GM23338 (cell line): ENCODE measurements at regions not wholly inside any gene's neighbourhood (a gene's known extent, or its start where the extent isn't known, plus 50 kb on each side); places are given as distances from the start of the nearest gene placed in this dataset.

Experiments used
- ATAC-seq: fragments of 200-7000 bp; cut with Tn5 transposase; 3 replicates; pipeline ENCODE4 v1.9.1; 2020
- DNase-seq: peaks from one replicate; pipeline ENCODE4 v3.0.0-alpha.2; 2015; ENCODE audit warnings: low spot score
- H2AFZ ChIP-seq: fragments of 200-600 bp; sonication (generic); 2 replicates; pipeline ENCODE4 v1.8.0; 2016; ENCODE audit warnings: antibody characterized with exemption, mild to moderate bottlenecking, moderate library complexity
- H3F3A ChIP-seq: fragments of 200-600 bp; sonication (generic); replicated peaks from 2 replicates; pipeline ENCODE4 v1.8.0; 2017; ENCODE audit warnings: antibody characterized with exemption, mixed run types, low read depth
- H3K27ac ChIP-seq: fragments of 200-600 bp; sonication (generic); 2 replicates; pipeline ENCODE4 v1.6.1; 2016; ENCODE audit warnings: low read depth
- H3K27me3 ChIP-seq: fragments of 200-600 bp; sonication (generic); 2 replicates; pipeline ENCODE4 v1.8.0; 2016; ENCODE audit warnings: mild to moderate bottlenecking, mixed run types, moderate library complexity; ENCODE audit not compliant: insufficient read depth
- H3K36me3 ChIP-seq: fragments of 200-600 bp; sonication (generic); 2 replicates; pipeline ENCODE4 v1.8.0; 2016; ENCODE audit warnings: mild to moderate bottlenecking; ENCODE audit not compliant: insufficient read depth
- H3K4me1 ChIP-seq: fragments of 200-600 bp; sonication (generic); 2 replicates; pipeline ENCODE4 v1.8.0; 2016; ENCODE audit warnings: mild to moderate bottlenecking, moderate library complexity; ENCODE audit not compliant: insufficient read depth
- H3K4me2 ChIP-seq: fragments of 200-600 bp; sonication (generic); 2 replicates; pipeline ENCODE4 v1.7.1; 2017; ENCODE audit warnings: mixed run types
- H3K4me3 ChIP-seq: fragments of 200-600 bp; sonication (generic); 2 replicates; pipeline ENCODE4 v1.6.1; 2016; ENCODE audit warnings: mixed run types
- H3K79me2 ChIP-seq: fragments of 200-600 bp; sonication (generic); replicated peaks from 2 replicates; pipeline ENCODE4 v1.8.0; 2017; ENCODE audit warnings: mild to moderate bottlenecking; ENCODE audit not compliant: insufficient read depth
- H3K9me2 ChIP-seq: fragments of 200-600 bp; sonication (generic); 2 replicates; pipeline ENCODE4 v1.8.0; 2017; ENCODE audit not compliant: insufficient read depth
- H4K20me1 ChIP-seq: fragments of 200-600 bp; sonication (generic); replicated peaks from 2 replicates; pipeline ENCODE4 v1.8.0; 2017; ENCODE audit warnings: mild to moderate bottlenecking; ENCODE audit not compliant: insufficient read depth
- H3K27ac Mint-ChIP-seq: 2 replicates; pipeline ENCODE4 v1.8.0; 2020; ENCODE audit warnings: inconsistent platforms, mild to moderate bottlenecking, moderate library complexity, mixed read lengths
- H3K27me3 Mint-ChIP-seq: 3 replicates; pipeline ENCODE4 v1.8.0; 2022; ENCODE audit warnings: low read depth, mild to moderate bottlenecking, moderate library complexity, mixed read lengths, inconsistent platforms; ENCODE audit not compliant: insufficient read depth, poor library complexity
- H3K36me3 Mint-ChIP-seq: 3 replicates; pipeline ENCODE4 v1.8.0; 2021; ENCODE audit warnings: low read depth, mild to moderate bottlenecking, inconsistent platforms, moderate library complexity, mixed read lengths
- H3K4me1 Mint-ChIP-seq: 3 replicates; pipeline ENCODE4 v1.8.0; 2020; ENCODE audit warnings: mild to moderate bottlenecking, inconsistent platforms, mixed read lengths
- H3K4me3 Mint-ChIP-seq: 3 replicates; pipeline ENCODE4 v1.8.0; 2021; ENCODE audit warnings: moderate library complexity, mild to moderate bottlenecking, inconsistent platforms, mixed read lengths
- H3K9me3 Mint-ChIP-seq: 3 replicates; pipeline ENCODE4 v1.8.0; 2020; ENCODE audit warnings: moderate library complexity, mild to moderate bottlenecking, inconsistent platforms, mixed read lengths
- CREB1 ChIP-seq: fragments of 250-450 bp; sonication (Bioruptor Pico); IDR thresholded peaks from 2 replicates; pipeline ENCODE4 v1.5.0; 2020; ENCODE audit warnings: low read depth, mild to moderate bottlenecking, moderate library complexity
- EZH2 ChIP-seq: fragments of 200-600 bp; sonication (generic); IDR thresholded peaks from one replicate; pipeline ENCODE4 v1.8.0; 2017; ENCODE audit warnings: antibody characterized with exemption, mild to moderate bottlenecking, low read depth; ENCODE audit not compliant: unreplicated experiment
- JUNB ChIP-seq: IDR thresholded peaks from one replicate; pipeline ENCODE4 v1.6.1; 2016; ENCODE audit warnings: antibody characterized with exemption; ENCODE audit not compliant: unreplicated experiment
- NANOG ChIP-seq: IDR thresholded peaks from 2 replicates; pipeline ENCODE4 v1.6.1; 2016; ENCODE audit warnings: antibody characterized with exemption, borderline replicate concordance
- POLR2AphosphoS5 ChIP-seq: IDR thresholded peaks from 2 replicates; pipeline ENCODE4 v1.6.1; 2016; ENCODE audit warnings: antibody characterized with exemption, low read depth
- STAT1 ChIP-seq: IDR thresholded peaks from one replicate; pipeline ENCODE4 v1.6.1; 2016; ENCODE audit warnings: antibody characterized with exemption; ENCODE audit not compliant: unreplicated experiment
- ZNF114 ChIP-seq: fragments of 250-450 bp; sonication (Bioruptor Pico); IDR thresholded peaks from 2 replicates; pipeline ENCODE4 v1.5.0; 2020; ENCODE audit warnings: mild to moderate bottlenecking, moderate library complexity
- ZNF331 ChIP-seq: fragments of 250-450 bp; sonication (Bioruptor Pico); IDR thresholded peaks from 2 replicates; pipeline ENCODE4 v1.5.0; 2020; ENCODE audit warnings: low read depth, mild to moderate bottlenecking, moderate library complexity
- TF ChIP-seq, protein P1 (sequence below), 2 experiments: fragments of 200-600 bp in 1 of 2; sonication (generic) in 1 of 2; conservative IDR thresholded peaks; 2 replicates each; pipeline versions ENCODE4 v1.5.1 to v1.6.1; 2016 to 2017; ENCODE audit warnings: antibody characterized with exemption in 2 of 2, low read depth in 2 of 2, mild to moderate bottlenecking in 2 of 2, moderate library complexity in 1 of 2
- TF ChIP-seq, protein P2 (sequence below): IDR thresholded peaks from one replicate; pipeline ENCODE4 v1.6.1; 2018; ENCODE audit warnings: antibody characterized with exemption; ENCODE audit not compliant: unreplicated experiment
- TF ChIP-seq, protein P3 (sequence below): fragments of 250-450 bp; sonication (Bioruptor Pico); IDR thresholded peaks from 2 replicates; pipeline ENCODE4 v1.5.0; 2020; ENCODE audit warnings: mild to moderate bottlenecking, moderate library complexity

DNA sequence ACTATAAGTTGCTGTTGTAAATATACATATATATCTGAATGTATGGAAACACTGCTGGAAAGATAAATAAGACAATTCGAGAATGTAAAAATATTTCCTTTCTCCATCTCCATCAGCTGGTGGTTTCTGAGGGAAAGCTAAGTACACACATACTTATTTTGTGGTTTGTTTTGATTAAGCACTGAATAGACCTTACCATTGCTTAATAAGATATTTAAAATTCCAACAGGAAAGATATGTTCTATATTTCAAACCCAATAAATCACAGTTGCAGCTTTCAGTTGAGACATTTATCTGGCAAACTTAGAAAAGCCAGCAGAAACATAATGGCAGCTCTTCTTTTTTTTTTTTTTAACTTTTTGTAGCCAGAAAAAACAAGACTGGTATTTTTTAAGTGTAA is 160.4 kb downstream of the VGLL3 start:
- Histone ChIP-seq H3K27me3 (no peaks in the 10 kb centered on the region), H3K79me2 (no peaks in the 10 kb centered on the region), H3K9me2 (no peaks in the 10 kb centered on the region), H3K27ac (no peak overlapping the region), H2AFZ (no peak overlapping the region), H3K36me3 (no peaks in the 10 kb centered on the region), H3K4me2 (no peak overlapping the region), H3F3A (no peaks in the 10 kb centered on the region), H3K4me3 (no peak overlapping the region), H3K4me1 (no peaks in the 10 kb centered on the region), H4K20me1 (no peaks in the 10 kb centered on the region)
- no peak overlapping the region for H3K4me3 Mint-ChIP-seq
- H3K36me3 Mint-ChIP-seq, result peaks cover 4% of the 10 kb centered on the region; the same call in 1 of the 3 replicates
- no peak for TF ChIP-seq POLR2AphosphoS5
- TF ChIP-seq EZH2, result no peak
- TF ChIP-seq ZNF114 (CRISPR knock-in tag), result no peak
- TF ChIP-seq JUNB, result no peak
- TF ChIP-seq STAT1, result no peak
- TF ChIP-seq ZNF331 (CRISPR knock-in tag), result no peak
- TF ChIP-seq NANOG, result no peak
- TF ChIP-seq CREB1 (CRISPR knock-in tag), result no peak
- H3K9me3 Mint-ChIP-seq, result no peaks in the 10 kb centered on the region
- peaks cover 12% of the 10 kb centered on the region for H3K4me1 Mint-ChIP-seq
- DNase-seq (no peak), ATAC-seq (no peak)
- no peaks in the 10 kb centered on the region for H3K27me3 Mint-ChIP-seq
- H3K27ac Mint-ChIP-seq, result no peak overlapping the region

DNA sequence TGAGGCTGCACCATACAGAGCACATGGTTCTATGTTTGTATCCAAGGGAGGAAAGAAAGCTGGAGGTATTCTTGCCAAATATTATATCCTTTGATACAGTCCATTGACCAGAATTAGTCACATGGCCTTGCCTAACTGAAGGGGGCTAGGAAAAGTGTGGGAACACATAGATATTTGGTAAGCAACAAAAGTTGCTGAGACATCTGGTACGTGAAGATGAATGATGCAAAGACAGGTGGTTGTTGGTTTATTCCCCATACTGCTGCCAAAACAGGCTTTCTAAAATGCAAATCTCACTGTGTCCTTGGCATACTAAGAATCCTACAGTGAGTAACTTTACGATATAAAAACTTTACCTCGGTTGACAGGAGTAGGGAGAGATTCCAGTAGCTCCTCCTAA is 162.2 kb downstream of the VGLL3 start:
- Mint-ChIP-seq H3K4me3 (no peak overlapping the region), H3K36me3 (peaks cover 4% of the 10 kb centered on the region; the same call in 1 of the 3 replicates), H3K4me1 (peaks cover 12% of the 10 kb centered on the region), H3K9me3 (no peaks in the 10 kb centered on the region), H3K27me3 (no peaks in the 10 kb centered on the region), H3K27ac (no peak overlapping the region)
- Histone ChIP-seq H3K27ac (no peak overlapping the region), H3K36me3 (no peaks in the 10 kb centered on the region), H3F3A (no peaks in the 10 kb centered on the region), H3K4me3 (no peak overlapping the region), H3K27me3 (no peaks in the 10 kb centered on the region), H3K4me1 (no peaks in the 10 kb centered on the region), H2AFZ (peak overlapping the region; percentile 90; the same call in 1 of the 2 replicates), H3K9me2 (no peaks in the 10 kb centered on the region), H4K20me1 (no peaks in the 10 kb centered on the region), H3K79me2 (no peaks in the 10 kb centered on the region), H3K4me2 (no peak overlapping the region)
- no peak for DNase-seq
- no peak for ATAC-seq
- TF ChIP-seq, protein P1, sequence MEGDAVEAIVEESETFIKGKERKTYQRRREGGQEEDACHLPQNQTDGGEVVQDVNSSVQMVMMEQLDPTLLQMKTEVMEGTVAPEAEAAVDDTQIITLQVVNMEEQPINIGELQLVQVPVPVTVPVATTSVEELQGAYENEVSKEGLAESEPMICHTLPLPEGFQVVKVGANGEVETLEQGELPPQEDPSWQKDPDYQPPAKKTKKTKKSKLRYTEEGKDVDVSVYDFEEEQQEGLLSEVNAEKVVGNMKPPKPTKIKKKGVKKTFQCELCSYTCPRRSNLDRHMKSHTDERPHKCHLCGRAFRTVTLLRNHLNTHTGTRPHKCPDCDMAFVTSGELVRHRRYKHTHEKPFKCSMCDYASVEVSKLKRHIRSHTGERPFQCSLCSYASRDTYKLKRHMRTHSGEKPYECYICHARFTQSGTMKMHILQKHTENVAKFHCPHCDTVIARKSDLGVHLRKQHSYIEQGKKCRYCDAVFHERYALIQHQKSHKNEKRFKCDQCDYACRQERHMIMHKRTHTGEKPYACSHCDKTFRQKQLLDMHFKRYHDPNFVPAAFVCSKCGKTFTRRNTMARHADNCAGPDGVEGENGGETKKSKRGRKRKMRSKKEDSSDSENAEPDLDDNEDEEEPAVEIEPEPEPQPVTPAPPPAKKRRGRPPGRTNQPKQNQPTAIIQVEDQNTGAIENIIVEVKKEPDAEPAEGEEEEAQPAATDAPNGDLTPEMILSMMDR (conservative IDR thresholded peaks at IDR 0.05; ENCODE audit: low read depth in 2 of 2), result no peak
- TF ChIP-seq JUNB (no peak), CREB1 (CRISPR knock-in tag) (no peak), STAT1 (no peak), EZH2 (no peak), NANOG (no peak)
- TF ChIP-seq, protein P2, sequence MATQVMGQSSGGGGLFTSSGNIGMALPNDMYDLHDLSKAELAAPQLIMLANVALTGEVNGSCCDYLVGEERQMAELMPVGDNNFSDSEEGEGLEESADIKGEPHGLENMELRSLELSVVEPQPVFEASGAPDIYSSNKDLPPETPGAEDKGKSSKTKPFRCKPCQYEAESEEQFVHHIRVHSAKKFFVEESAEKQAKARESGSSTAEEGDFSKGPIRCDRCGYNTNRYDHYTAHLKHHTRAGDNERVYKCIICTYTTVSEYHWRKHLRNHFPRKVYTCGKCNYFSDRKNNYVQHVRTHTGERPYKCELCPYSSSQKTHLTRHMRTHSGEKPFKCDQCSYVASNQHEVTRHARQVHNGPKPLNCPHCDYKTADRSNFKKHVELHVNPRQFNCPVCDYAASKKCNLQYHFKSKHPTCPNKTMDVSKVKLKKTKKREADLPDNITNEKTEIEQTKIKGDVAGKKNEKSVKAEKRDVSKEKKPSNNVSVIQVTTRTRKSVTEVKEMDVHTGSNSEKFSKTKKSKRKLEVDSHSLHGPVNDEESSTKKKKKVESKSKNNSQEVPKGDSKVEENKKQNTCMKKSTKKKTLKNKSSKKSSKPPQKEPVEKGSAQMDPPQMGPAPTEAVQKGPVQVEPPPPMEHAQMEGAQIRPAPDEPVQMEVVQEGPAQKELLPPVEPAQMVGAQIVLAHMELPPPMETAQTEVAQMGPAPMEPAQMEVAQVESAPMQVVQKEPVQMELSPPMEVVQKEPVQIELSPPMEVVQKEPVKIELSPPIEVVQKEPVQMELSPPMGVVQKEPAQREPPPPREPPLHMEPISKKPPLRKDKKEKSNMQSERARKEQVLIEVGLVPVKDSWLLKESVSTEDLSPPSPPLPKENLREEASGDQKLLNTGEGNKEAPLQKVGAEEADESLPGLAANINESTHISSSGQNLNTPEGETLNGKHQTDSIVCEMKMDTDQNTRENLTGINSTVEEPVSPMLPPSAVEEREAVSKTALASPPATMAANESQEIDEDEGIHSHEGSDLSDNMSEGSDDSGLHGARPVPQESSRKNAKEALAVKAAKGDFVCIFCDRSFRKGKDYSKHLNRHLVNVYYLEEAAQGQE, result no peak
- TF ChIP-seq, protein P3, sequence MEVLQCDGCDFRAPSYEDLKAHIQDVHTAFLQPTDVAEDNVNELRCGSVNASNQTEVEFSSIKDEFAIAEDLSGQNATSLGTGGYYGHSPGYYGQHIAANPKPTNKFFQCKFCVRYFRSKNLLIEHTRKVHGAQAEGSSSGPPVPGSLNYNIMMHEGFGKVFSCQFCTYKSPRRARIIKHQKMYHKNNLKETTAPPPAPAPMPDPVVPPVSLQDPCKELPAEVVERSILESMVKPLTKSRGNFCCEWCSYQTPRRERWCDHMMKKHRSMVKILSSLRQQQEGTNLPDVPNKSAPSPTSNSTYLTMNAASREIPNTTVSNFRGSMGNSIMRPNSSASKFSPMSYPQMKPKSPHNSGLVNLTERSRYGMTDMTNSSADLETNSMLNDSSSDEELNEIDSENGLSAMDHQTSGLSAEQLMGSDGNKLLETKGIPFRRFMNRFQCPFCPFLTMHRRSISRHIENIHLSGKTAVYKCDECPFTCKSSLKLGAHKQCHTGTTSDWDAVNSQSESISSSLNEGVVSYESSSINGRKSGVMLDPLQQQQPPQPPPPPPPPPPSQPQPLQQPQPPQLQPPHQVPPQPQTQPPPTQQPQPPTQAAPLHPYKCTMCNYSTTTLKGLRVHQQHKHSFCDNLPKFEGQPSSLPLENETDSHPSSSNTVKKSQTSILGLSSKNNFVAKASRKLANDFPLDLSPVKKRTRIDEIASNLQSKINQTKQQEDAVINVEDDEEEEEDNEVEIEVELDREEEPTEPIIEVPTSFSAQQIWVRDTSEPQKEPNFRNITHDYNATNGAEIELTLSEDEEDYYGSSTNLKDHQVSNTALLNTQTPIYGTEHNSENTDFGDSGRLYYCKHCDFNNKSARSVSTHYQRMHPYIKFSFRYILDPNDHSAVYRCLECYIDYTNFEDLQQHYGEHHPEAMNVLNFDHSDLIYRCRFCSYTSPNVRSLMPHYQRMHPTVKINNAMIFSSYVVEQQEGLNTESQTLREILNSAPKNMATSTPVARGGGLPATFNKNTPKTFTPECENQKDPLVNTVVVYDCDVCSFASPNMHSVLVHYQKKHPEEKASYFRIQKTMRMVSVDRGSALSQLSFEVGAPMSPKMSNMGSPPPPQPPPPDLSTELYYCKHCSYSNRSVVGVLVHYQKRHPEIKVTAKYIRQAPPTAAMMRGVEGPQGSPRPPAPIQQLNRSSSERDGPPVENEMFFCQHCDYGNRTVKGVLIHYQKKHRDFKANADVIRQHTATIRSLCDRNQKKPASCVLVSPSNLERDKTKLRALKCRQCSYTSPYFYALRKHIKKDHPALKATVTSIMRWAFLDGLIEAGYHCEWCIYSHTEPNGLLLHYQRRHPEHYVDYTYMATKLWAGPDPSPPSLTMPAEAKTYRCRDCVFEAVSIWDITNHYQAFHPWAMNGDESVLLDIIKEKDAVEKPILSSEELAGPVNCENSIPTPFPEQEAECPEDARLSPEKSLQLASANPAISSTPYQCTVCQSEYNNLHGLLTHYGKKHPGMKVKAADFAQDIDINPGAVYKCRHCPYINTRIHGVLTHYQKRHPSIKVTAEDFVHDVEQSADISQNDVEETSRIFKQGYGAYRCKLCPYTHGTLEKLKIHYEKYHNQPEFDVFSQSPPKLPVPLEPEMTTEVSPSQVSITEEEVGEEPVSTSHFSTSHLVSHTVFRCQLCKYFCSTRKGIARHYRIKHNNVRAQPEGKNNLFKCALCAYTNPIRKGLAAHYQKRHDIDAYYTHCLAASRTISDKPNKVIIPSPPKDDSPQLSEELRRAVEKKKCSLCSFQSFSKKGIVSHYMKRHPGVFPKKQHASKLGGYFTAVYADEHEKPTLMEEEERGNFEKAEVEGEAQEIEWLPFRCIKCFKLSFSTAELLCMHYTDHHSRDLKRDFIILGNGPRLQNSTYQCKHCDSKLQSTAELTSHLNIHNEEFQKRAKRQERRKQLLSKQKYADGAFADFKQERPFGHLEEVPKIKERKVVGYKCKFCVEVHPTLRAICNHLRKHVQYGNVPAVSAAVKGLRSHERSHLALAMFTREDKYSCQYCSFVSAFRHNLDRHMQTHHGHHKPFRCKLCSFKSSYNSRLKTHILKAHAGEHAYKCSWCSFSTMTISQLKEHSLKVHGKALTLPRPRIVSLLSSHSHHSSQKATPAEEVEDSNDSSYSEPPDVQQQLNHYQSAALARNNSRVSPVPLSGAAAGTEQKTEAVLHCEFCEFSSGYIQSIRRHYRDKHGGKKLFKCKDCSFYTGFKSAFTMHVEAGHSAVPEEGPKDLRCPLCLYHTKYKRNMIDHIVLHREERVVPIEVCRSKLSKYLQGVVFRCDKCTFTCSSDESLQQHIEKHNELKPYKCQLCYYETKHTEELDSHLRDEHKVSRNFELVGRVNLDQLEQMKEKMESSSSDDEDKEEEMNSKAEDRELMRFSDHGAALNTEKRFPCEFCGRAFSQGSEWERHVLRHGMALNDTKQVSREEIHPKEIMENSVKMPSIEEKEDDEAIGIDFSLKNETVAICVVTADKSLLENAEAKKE (CRISPR knock-in tag), result no peak
